SH-SY5Y (cell line): ENCODE measurements at regions not wholly inside any gene's neighbourhood (a gene's known extent, or its start where the extent isn't known, plus 50 kb on each side); places are given as distances from the start of the nearest gene placed in this dataset.
A peak's percentile ranks its signal among the peaks of the same experiment; 100 is the strongest.

Experiments used
- GATA2 ChIP-seq: IDR thresholded peaks from 2 replicates; pipeline ENCODE4 v1.6.1; 2011; ENCODE audit warnings: mild to moderate bottlenecking, low read depth, low read length
- GATA3 ChIP-seq: IDR thresholded peaks from 2 replicates; pipeline ENCODE4 v1.6.1; 2011; ENCODE audit warnings: low read depth, mild to moderate bottlenecking, low read length, moderate library complexity

DNA sequence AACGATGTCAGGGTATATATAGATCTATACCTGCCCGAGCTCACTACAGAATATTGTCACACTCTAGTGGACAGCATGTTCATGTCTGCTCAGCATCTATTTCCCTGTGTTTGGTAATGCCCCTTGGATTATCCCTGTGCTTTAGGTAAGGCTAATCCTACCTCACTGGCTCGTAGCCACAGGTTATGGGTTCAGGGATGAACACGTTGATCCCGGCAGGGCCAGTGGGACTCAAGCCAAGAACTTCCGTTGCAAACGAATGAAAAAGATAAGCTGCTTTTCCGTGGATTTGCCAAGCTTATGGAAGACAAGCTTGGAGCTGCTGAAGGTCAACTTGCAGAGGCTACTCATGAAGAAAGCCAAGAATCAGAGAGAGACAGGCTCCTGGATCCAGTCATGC is 400.0 kb upstream of the TSHZ3 start:
- TF ChIP-seq GATA3: no peak
- TF ChIP-seq GATA2: no peak

GRCh38 chr19:31759359-31759758 is 410.1 kb upstream of the TSHZ3 start:
- no peak for TF ChIP-seq GATA2
- TF ChIP-seq GATA3: no peak

- TF ChIP-seq GATA2: no peak
- no peak for TF ChIP-seq GATA3
These were observed 412.2 kb upstream of the TSHZ3 start for GRCh38 chr19:31761281-31761913.

- no peak for TF ChIP-seq GATA2
These were observed 421.0 kb upstream of the TSHZ3 start for GRCh38 chr19:31770223-31770622.

DNA sequence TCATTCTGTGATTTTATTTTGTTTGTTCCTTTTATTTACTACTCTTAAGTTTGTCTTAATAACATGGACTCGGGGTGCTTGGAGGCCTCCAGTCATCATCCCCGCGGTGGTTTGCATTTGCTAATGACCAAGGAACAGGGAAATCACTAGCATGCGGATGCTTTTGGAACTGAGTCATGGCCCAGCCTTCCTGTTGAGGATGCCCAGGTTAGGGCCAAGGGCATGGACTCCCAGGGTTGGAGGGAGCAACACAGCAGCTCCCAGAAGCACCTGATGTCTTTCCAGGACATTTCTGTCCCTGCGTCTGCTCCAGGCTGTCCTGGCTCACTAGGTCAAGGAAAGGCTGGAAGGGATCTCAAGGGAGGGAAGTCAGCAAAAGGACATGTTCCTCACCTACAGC is 423.7 kb upstream of the TSHZ3 start:
- TF ChIP-seq GATA3 (no peak), GATA2 (no peak)

GRCh38 chr19:31781542-31781941 is 432.3 kb upstream of the TSHZ3 start:
- TF ChIP-seq GATA3 (no peak), GATA2 (no peak)

DNA sequence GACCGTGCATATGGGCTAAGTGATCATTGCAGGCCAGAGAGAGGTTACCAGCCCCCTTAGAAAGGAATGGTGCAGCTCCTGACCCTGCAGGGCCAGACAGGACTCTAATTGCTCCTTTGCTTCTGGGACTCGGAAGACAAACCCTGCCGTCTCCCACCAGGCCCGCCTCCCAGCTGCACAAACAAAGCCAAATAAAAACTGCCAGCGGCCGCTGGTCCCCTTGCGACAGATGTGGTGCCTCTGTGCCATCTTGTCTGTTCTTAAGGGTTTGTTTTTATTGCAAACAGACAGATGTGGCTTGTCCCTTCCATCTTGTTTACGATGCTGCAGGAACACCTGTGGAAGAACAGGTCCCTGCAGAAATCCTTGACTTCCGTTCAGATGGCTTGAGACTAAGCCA is 434.4 kb upstream of the TSHZ3 start:
- TF ChIP-seq GATA2 (no peak), GATA3 (no peak)

- TF ChIP-seq GATA2 (no peak), GATA3 (no peak)
These were observed 435.4 kb upstream of the TSHZ3 start for GRCh38 chr19:31784671-31785101.

- TF ChIP-seq GATA2 (no peak), GATA3 (no peak)
These were observed 452.4 kb upstream of the TSHZ3 start for GRCh38 chr19:31801611-31802010.

DNA sequence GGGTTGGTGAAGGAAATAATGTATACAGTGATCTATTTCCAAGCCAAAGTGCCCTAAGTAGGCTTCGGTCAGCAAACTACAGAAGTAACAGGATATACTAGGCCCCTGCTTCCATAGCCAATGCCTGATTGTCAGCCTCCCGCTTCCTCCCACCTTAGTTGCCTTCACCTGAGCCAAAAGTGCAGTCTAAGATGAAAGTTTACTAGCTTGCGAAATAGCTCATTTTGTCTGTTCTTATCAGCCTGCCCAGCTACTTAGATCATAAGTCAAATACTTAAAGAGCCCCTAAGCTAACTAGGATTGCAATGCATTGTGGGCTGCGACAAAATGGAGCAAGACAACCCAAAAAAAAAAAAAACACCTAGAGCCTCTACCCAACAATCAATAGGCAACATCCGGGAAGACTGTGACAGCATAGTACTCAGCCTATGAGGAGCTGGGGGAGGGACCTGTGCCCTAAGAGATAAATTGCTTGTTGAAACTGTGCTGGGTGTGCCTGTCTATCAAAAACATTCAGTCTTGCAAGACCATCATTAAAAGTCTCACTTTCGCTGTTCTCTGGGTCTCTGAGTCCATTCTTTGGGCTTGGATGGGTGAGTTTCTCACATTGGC is 454.7 kb upstream of the TSHZ3 start:
- TF ChIP-seq GATA2 (no peak), GATA3 (no peak)

DNA sequence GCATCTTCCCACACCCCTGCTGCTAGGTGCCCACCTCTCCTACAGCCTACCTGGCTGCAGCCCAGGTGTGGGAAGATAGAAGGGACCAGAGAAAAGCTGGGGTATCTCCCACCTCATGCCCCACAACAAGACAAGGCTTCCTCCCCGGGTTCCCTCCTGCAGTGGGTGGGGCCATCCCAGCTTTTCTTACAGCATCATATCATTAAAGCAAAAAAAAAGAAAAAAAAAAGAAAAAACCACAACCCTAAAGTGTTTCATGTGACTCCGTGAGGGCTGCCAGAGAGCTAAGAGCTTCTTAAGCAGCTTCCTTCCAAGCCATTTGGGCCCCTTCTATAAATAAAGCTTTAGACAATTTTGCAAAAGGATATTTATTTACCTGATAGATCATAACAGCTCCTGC is 455.4 kb upstream of the TSHZ3 start:
- no peak for TF ChIP-seq GATA2
- no peak for TF ChIP-seq GATA3

- TF ChIP-seq GATA2 (no peak), GATA3 (no peak)
These were observed 461.4 kb upstream of the TSHZ3 start for GRCh38 chr19:31810536-31811109.

DNA sequence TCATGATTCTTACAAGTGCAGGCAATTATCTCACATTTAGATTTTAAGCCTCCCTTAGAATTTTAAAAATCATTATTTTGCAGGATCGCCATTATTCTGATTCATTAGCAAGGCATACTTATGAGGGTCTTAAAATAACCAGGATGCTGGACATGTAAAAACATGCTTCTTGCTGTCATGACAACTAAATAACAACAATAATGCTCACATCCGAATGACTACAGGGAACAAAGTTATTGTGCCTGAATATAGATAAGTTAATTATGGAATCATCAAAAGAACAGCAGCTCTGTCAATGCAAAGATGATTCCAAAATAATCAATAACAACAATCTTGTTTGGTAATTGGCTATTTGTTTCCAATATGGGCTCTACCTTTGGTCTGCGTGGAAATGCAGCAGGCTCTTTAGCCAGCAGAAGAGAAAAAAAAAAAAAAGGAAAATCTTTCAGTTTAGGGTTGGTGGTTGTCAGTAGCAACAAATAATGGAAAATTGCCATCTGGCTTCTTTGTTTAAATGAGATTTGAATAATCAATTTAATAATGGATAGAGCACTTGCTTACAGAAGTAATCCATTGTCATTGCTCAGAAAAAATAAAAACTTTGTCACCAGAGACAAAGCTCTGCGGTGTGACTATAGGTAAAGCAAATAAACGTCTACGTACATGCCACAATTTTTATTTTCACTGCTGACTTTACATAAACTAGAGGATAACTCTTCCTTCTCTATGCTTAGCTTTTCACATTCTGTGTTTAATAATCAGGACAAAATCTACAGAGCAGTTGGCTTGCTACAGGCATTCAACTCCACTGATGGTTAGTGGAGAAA is 468.9 kb upstream of the TSHZ3 start:
- no peak for TF ChIP-seq GATA3
- TF ChIP-seq GATA2: no peak

DNA sequence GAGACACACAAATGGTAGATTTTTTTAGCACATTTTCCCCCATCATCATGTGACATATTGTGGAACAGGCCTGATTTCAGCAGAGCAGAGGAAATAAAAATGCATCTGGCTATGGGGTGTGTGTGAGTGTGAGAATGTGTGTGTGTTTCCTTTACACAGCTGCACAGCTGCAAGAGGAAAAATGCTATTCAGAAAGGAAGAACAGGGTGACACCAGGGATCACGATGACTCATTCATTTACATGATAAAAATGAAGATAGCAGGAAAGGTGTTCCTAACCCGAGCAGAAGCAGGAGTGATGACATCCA is 469.5 kb upstream of the TSHZ3 start:
- no peak for TF ChIP-seq GATA2
- no peak for TF ChIP-seq GATA3

- TF ChIP-seq GATA2: no peak
- TF ChIP-seq GATA3: no peak
These were observed 470.6 kb upstream of the TSHZ3 start for GRCh38 chr19:31819837-31820236.

DNA sequence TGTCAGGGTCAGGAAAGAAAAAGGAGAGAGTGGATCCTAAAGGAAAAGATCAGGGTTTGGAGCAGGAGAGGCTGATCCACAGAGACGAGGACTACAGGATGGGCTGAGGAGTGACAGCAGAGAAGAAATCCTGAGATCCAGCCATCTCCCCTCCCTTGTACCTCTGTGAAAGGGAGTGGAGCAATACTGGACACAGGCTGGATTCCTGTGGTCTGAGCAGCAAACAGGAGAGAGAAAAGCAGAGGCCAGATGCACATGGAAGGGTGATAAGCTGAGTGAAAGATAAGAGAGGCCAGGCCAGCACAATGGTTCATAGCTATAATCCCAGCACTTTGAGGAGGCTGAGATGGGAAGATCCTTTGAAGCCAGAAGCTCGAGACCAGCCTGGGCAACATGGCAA is 472.1 kb upstream of the TSHZ3 start:
- TF ChIP-seq GATA3 (no peak), GATA2 (peak; percentile 39; the same call in 1 of the 2 replicates)
